WERI-Rb-1 (cell line): ENCODE measurements at regions not wholly inside any gene's neighbourhood (a gene's known extent, or its start where the extent isn't known, plus 50 kb on each side); places are given as distances from the start of the nearest gene placed in this dataset.

Experiments
- DNase-seq: peaks from one replicate; pipeline ENCODE4 v3.0.0-alpha.2; 2020
- H3K27ac ChIP-seq: fragments of 250-450 bp; sonication (Bioruptor Pico); 2 replicates; pipeline ENCODE4 v1.5.1; 2020; ENCODE audit warnings: mild to moderate bottlenecking, moderate library complexity
- H3K27me3 ChIP-seq: fragments of 250-450 bp; sonication (Bioruptor Pico); 2 replicates; pipeline ENCODE4 v1.5.1; 2021; ENCODE audit warnings: mild to moderate bottlenecking, low read depth, moderate library complexity; ENCODE audit not compliant: insufficient read depth, severe bottlenecking
- H3K36me3 ChIP-seq: fragments of 250-450 bp; sonication (Bioruptor Pico); 2 replicates; pipeline ENCODE4 v1.5.1; 2020; ENCODE audit warnings: mild to moderate bottlenecking, moderate library complexity
- H3K4me3 ChIP-seq: 2 replicates; pipeline ENCODE4 v1.5.1; 2011; ENCODE audit warnings: low read depth, mild to moderate bottlenecking, control low read depth, low read length
- H3K9me3 ChIP-seq: fragments of 250-450 bp; sonication (Bioruptor Pico); 2 replicates; pipeline ENCODE4 v1.5.1; 2021; ENCODE audit warnings: mild to moderate bottlenecking, moderate library complexity; ENCODE audit not compliant: severe bottlenecking
- CTCF ChIP-seq: IDR thresholded peaks from 2 replicates; pipeline ENCODE4 v1.5.1; 2011; ENCODE audit warnings: low read depth, mild to moderate bottlenecking, control low read depth, inconsistent platforms, low read length

DNA sequence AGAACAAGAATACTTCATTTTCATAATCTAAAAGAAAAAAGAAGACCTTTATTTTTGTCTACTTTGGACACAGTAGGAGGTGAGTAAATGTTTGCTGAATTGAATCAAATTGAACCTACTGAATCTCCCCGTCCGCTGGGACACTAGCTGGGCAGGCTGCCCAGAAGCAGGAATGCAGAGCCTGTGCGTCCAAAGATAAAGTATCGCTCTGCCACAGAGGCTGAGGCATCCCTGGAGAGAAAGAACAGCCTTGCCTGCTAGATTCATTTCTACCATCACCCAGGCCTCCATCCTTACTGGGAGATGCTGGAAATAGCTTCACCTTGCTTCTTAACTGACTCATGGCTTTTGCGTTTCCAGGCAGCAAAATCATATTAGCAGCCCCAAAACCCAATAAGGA, 64.1 kb upstream of the TSPAN11 start:
- TF ChIP-seq CTCF = no peak
- no peaks in the 10 kb centered on the region for H3K27me3 ChIP-seq
- H3K27ac ChIP-seq = no peak overlapping the region
- no peak for DNase-seq
- H3K4me3 ChIP-seq = no peak overlapping the region
- H3K36me3 ChIP-seq = no peaks in the 10 kb centered on the region
- peaks cover 3% of the 10 kb centered on the region for H3K9me3 ChIP-seq

DNA sequence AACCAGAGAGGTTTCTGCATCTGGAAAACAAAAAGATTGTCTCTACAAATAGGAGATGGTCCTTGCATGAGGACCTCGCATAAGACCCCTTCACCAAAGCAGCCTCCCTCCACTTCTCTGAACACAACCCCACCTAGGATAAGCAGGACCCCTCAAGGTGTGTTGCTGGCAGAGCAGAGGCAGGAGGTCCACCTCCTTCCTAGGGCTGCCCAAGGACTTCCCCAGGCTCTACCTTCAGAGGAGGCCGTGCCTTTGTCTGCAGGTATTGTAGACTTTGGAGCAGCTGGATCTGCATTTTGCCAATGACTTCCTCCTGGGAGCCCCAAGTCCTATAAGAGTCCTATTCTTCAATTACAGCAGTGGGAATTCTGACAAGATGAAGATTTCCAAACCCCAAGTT, 67.3 kb upstream of the TSPAN11 start:
- no peak overlapping the region for H3K27ac ChIP-seq
- H3K9me3 ChIP-seq = no peaks in the 10 kb centered on the region
- TF ChIP-seq CTCF = no peak
- DNase-seq = no peak
- H3K36me3 ChIP-seq = no peaks in the 10 kb centered on the region
- H3K27me3 ChIP-seq = no peaks in the 10 kb centered on the region
- H3K4me3 ChIP-seq = no peak overlapping the region

DNA sequence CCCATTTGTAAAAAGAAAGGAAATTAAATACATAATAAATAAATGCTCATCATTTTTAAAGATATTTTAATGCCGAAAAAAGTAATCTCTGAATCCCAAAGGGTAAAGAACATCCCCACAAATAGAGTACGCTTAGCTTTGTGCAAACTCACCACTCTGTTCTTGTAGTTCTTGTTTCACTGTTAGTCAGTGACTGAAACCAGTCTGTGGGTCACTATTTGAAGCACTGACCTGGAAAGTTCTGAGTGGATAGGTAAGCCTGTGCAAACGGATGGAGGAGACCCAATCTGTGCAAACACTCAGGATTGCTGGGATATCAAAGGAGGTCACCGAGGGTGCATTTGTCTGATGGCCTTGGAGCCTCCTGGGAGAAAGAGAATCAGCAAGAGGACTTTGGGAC, 68.1 kb upstream of the TSPAN11 start:
- Histone ChIP-seq H3K9me3 (no peaks in the 10 kb centered on the region), H3K36me3 (no peaks in the 10 kb centered on the region), H3K27ac (no peak overlapping the region), H3K27me3 (no peaks in the 10 kb centered on the region), H3K4me3 (no peak overlapping the region)
- TF ChIP-seq CTCF = no peak
- DNase-seq = no peak

- no peak for TF ChIP-seq CTCF
- no peak for DNase-seq
- Histone ChIP-seq H3K27me3 (no peaks in the 10 kb centered on the region), H3K4me3 (no peak overlapping the region), H3K27ac (no peak overlapping the region), H3K36me3 (no peaks in the 10 kb centered on the region), H3K9me3 (no peaks in the 10 kb centered on the region)
Measured at GRCh38 chr12:30853561-30854133, 72.9 kb upstream of the TSPAN11 start.

- TF ChIP-seq CTCF = no peak
- no peaks in the 10 kb centered on the region for H3K27me3 ChIP-seq
- DNase-seq = no peak
- no peaks in the 10 kb centered on the region for H3K36me3 ChIP-seq
- no peak overlapping the region for H3K27ac ChIP-seq
- H3K9me3 ChIP-seq = no peaks in the 10 kb centered on the region
- no peak overlapping the region for H3K4me3 ChIP-seq
Measured at GRCh38 chr12:30850684-30851083, 75.9 kb upstream of the TSPAN11 start.

- Histone ChIP-seq H3K27me3 (no peaks in the 10 kb centered on the region), H3K9me3 (peaks cover 2% of the 10 kb centered on the region), H3K4me3 (no peak overlapping the region), H3K27ac (no peak overlapping the region), H3K36me3 (no peaks in the 10 kb centered on the region)
- peak; percentile 16 for DNase-seq
- TF ChIP-seq CTCF = peak; percentile 55; the same call in 1 of the 2 replicates
Measured at GRCh38 chr12:30847259-30847658, 79.3 kb upstream of the TSPAN11 start.
